GM23338 (cell line): ENCODE measurements at regions not wholly inside any gene's neighbourhood (a gene's known extent, or its start where the extent isn't known, plus 50 kb on each side); places are given as distances from the start of the nearest gene placed in this dataset.
"Not testable (repeated sequence)": the region's sequence is repeated elsewhere in the genome, so short reads cannot be mapped to it uniquely, and the experiment has no call there.

Experiments
- ATAC-seq: fragments of 200-7000 bp; cut with Tn5 transposase; 3 replicates; pipeline ENCODE4 v1.9.1; 2020
- DNase-seq: peaks from one replicate; pipeline ENCODE4 v3.0.0-alpha.2; 2015; ENCODE audit warnings: low spot score
- H2AFZ ChIP-seq: fragments of 200-600 bp; sonication (generic); 2 replicates; pipeline ENCODE4 v1.8.0; 2016; ENCODE audit warnings: antibody characterized with exemption, mild to moderate bottlenecking, moderate library complexity
- H3F3A ChIP-seq: fragments of 200-600 bp; sonication (generic); replicated peaks from 2 replicates; pipeline ENCODE4 v1.8.0; 2017; ENCODE audit warnings: antibody characterized with exemption, mixed run types, low read depth
- H3K27ac ChIP-seq: fragments of 200-600 bp; sonication (generic); 2 replicates; pipeline ENCODE4 v1.6.1; 2016; ENCODE audit warnings: low read depth
- H3K27me3 ChIP-seq: fragments of 200-600 bp; sonication (generic); 2 replicates; pipeline ENCODE4 v1.8.0; 2016; ENCODE audit warnings: mild to moderate bottlenecking, mixed run types, moderate library complexity; ENCODE audit not compliant: insufficient read depth
- H3K36me3 ChIP-seq: fragments of 200-600 bp; sonication (generic); 2 replicates; pipeline ENCODE4 v1.8.0; 2016; ENCODE audit warnings: mild to moderate bottlenecking; ENCODE audit not compliant: insufficient read depth
- H3K4me1 ChIP-seq: fragments of 200-600 bp; sonication (generic); 2 replicates; pipeline ENCODE4 v1.8.0; 2016; ENCODE audit warnings: mild to moderate bottlenecking, moderate library complexity; ENCODE audit not compliant: insufficient read depth
- H3K4me2 ChIP-seq: fragments of 200-600 bp; sonication (generic); 2 replicates; pipeline ENCODE4 v1.7.1; 2017; ENCODE audit warnings: mixed run types
- H3K4me3 ChIP-seq: fragments of 200-600 bp; sonication (generic); 2 replicates; pipeline ENCODE4 v1.6.1; 2016; ENCODE audit warnings: mixed run types
- H3K79me2 ChIP-seq: fragments of 200-600 bp; sonication (generic); replicated peaks from 2 replicates; pipeline ENCODE4 v1.8.0; 2017; ENCODE audit warnings: mild to moderate bottlenecking; ENCODE audit not compliant: insufficient read depth
- H3K9me2 ChIP-seq: fragments of 200-600 bp; sonication (generic); 2 replicates; pipeline ENCODE4 v1.8.0; 2017; ENCODE audit not compliant: insufficient read depth
- H4K20me1 ChIP-seq: fragments of 200-600 bp; sonication (generic); replicated peaks from 2 replicates; pipeline ENCODE4 v1.8.0; 2017; ENCODE audit warnings: mild to moderate bottlenecking; ENCODE audit not compliant: insufficient read depth
- H3K27ac Mint-ChIP-seq: 2 replicates; pipeline ENCODE4 v1.8.0; 2020; ENCODE audit warnings: inconsistent platforms, mild to moderate bottlenecking, moderate library complexity, mixed read lengths
- H3K27me3 Mint-ChIP-seq: 3 replicates; pipeline ENCODE4 v1.8.0; 2022; ENCODE audit warnings: low read depth, mild to moderate bottlenecking, moderate library complexity, mixed read lengths, inconsistent platforms; ENCODE audit not compliant: insufficient read depth, poor library complexity
- H3K36me3 Mint-ChIP-seq: 3 replicates; pipeline ENCODE4 v1.8.0; 2021; ENCODE audit warnings: low read depth, mild to moderate bottlenecking, inconsistent platforms, moderate library complexity, mixed read lengths
- H3K4me1 Mint-ChIP-seq: 3 replicates; pipeline ENCODE4 v1.8.0; 2020; ENCODE audit warnings: mild to moderate bottlenecking, inconsistent platforms, mixed read lengths
- H3K4me3 Mint-ChIP-seq: 3 replicates; pipeline ENCODE4 v1.8.0; 2021; ENCODE audit warnings: moderate library complexity, mild to moderate bottlenecking, inconsistent platforms, mixed read lengths
- H3K9me3 Mint-ChIP-seq: 3 replicates; pipeline ENCODE4 v1.8.0; 2020; ENCODE audit warnings: moderate library complexity, mild to moderate bottlenecking, inconsistent platforms, mixed read lengths
- ETS1 ChIP-seq: IDR thresholded peaks from 2 replicates; pipeline ENCODE4 v1.6.1; 2016; ENCODE audit warnings: antibody characterized with exemption
- JUNB ChIP-seq: IDR thresholded peaks from one replicate; pipeline ENCODE4 v1.6.1; 2016; ENCODE audit warnings: antibody characterized with exemption; ENCODE audit not compliant: unreplicated experiment
- NANOG ChIP-seq: IDR thresholded peaks from 2 replicates; pipeline ENCODE4 v1.6.1; 2016; ENCODE audit warnings: antibody characterized with exemption, borderline replicate concordance
- ZNF331 ChIP-seq: fragments of 250-450 bp; sonication (Bioruptor Pico); IDR thresholded peaks from 2 replicates; pipeline ENCODE4 v1.5.0; 2020; ENCODE audit warnings: low read depth, mild to moderate bottlenecking, moderate library complexity
- ZNF462 ChIP-seq: fragments of 250-450 bp; sonication (Bioruptor Pico); IDR thresholded peaks from 2 replicates; pipeline ENCODE4 v1.5.0; 2020; ENCODE audit warnings: mild to moderate bottlenecking, moderate library complexity

- TF ChIP-seq ZNF462 (CRISPR knock-in tag) (no peak), ZNF331 (CRISPR knock-in tag) (no peak)
Measured at GRCh38 chr20:52033313-52033712, 158.3 kb downstream of the ZFP64 start (continued).

GRCh38 chr20:52032304-52032683 is 159.3 kb downstream of the ZFP64 start:
- not testable (repeated sequence) for H3K4me1 ChIP-seq, H3K36me3 ChIP-seq, H3K36me3 Mint-ChIP-seq, H3K27me3 ChIP-seq, H3F3A ChIP-seq, H3K27me3 Mint-ChIP-seq, H4K20me1 ChIP-seq, ATAC-seq, DNase-seq, H3K9me3 Mint-ChIP-seq, H3K4me2 ChIP-seq, H3K27ac ChIP-seq, H3K79me2 ChIP-seq, H3K27ac Mint-ChIP-seq, H3K4me3 Mint-ChIP-seq, H3K4me3 ChIP-seq, H3K9me2 ChIP-seq
- H2AFZ ChIP-seq, result peak overlapping the region; percentile 5; the same call in 1 of the 2 replicates
- H3K4me1 Mint-ChIP-seq, result peaks cover 16% of the 10 kb centered on the region

- H3K9me2 ChIP-seq, result no peaks in the 10 kb centered on the region
- Mint-ChIP-seq H3K4me1 (peaks cover 16% of the 10 kb centered on the region), H3K36me3 (no peaks in the 10 kb centered on the region), H3K9me3 (no peaks in the 10 kb centered on the region), H3K27ac (0 out of 2 replicates have a peak overlapping the region, but pooled peaks have one; percentile 20), H3K27me3 (peaks cover 6% of the 10 kb centered on the region), H3K4me3 (no peak overlapping the region)
- H3K27ac ChIP-seq, result no peak overlapping the region
- H3K36me3 ChIP-seq, result no peaks in the 10 kb centered on the region
- H3F3A ChIP-seq, result no peaks in the 10 kb centered on the region
- DNase-seq (peak; percentile 13), ATAC-seq (no peak; the same call in 2 of the 3 replicates)
- no peaks in the 10 kb centered on the region for H3K27me3 ChIP-seq
- H3K79me2 ChIP-seq, result no peaks in the 10 kb centered on the region
- no peaks in the 10 kb centered on the region for H4K20me1 ChIP-seq
- H3K4me3 ChIP-seq, result no peak overlapping the region
- no peak overlapping the region for H3K4me2 ChIP-seq
- 0 out of 2 replicates have a peak, but pooled peaks cover 4% of the 10 kb centered on the region for H3K4me1 ChIP-seq
- peak overlapping the region; percentile 5; the same call in 1 of the 2 replicates for H2AFZ ChIP-seq
- TF ChIP-seq JUNB (no peak), ETS1 (no peak), NANOG (no peak)
Measured at GRCh38 chr20:52031563-52032303, 159.8 kb downstream of the ZFP64 start.
